Right lobe of liver (tissue), 4 donors: ENCODE measurements at regions not wholly inside any gene's neighbourhood (a gene's known extent, or its start where the extent isn't known, plus 50 kb on each side); places are given as distances from the start of the nearest gene placed in this dataset.

ENCODE experiments used
- POLR2A ChIP-seq: fragments of 450-650 bp; IDR thresholded peaks from one replicate; pipeline ENCODE4 v1.6.1; 2017; ENCODE audit warnings: antibody characterized with exemption, mild to moderate bottlenecking
- TF ChIP-seq, protein P1 (sequence below), 4 donors: fragments of 200-600 bp in 3 of 4; fragments of 450-650 bp in 1 of 4; IDR thresholded peaks; one replicate each; pipeline versions ENCODE4 v1.5.1 to v1.8.0; 2016 to 2022; ENCODE audit warnings: antibody characterized with exemption in 4 of 4, mild to moderate bottlenecking in 2 of 4
- donor health status: DM: no; HTN: no; CAD: no.
- donor health status: DM: no; HTN: no; CAD: no.
- donor health status: DM: no; HTN: yes; CAD: no.

DNA sequence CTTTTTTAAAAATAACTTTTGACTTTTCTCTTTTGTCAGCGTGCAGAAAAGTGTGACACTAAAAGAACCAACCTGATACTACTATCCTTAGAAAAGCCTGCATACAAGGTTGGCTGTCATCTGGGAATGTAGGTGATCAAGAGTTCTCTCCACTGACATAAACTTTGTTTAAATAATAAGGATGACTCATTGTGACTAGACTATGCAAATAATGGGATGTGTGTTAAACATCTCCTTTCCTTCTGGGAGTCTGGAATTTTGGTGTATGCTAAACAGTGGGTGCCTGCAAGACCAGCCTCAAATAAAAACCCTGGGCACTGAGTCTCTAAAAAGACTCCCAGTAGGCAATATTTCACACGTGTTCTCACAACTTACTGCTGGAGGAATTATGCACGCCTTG, 373.4 kb downstream of the CNTNAP4 start:
- TF ChIP-seq, protein P1, sequence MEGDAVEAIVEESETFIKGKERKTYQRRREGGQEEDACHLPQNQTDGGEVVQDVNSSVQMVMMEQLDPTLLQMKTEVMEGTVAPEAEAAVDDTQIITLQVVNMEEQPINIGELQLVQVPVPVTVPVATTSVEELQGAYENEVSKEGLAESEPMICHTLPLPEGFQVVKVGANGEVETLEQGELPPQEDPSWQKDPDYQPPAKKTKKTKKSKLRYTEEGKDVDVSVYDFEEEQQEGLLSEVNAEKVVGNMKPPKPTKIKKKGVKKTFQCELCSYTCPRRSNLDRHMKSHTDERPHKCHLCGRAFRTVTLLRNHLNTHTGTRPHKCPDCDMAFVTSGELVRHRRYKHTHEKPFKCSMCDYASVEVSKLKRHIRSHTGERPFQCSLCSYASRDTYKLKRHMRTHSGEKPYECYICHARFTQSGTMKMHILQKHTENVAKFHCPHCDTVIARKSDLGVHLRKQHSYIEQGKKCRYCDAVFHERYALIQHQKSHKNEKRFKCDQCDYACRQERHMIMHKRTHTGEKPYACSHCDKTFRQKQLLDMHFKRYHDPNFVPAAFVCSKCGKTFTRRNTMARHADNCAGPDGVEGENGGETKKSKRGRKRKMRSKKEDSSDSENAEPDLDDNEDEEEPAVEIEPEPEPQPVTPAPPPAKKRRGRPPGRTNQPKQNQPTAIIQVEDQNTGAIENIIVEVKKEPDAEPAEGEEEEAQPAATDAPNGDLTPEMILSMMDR (IDR thresholded peaks at IDR 0.05) = no peak
- no peak for TF ChIP-seq POLR2A
